KOPT-K1 (cell line): ENCODE measurements at regions not wholly inside any gene's neighbourhood (a gene's known extent, or its start where the extent isn't known, plus 50 kb on each side); places are given as distances from the start of the nearest gene placed in this dataset.
A peak's percentile ranks its signal among the peaks of the same experiment; 100 is the strongest.

Source experiments
- H3K27ac ChIP-seq: fragments of 200-600 bp; sonication (generic); 2 replicates; pipeline ENCODE4 v1.5.1; 2016; ENCODE audit warnings: antibody characterized with exemption, mild to moderate bottlenecking, low read depth, low read length; ENCODE audit not compliant: poor library complexity, severe bottlenecking
- H3K36me3 ChIP-seq: fragments of 200-600 bp; sonication (generic); 2 replicates; pipeline ENCODE4 v1.5.1; 2017; ENCODE audit warnings: antibody characterized with exemption, mild to moderate bottlenecking, low read length, moderate library complexity; ENCODE audit not compliant: insufficient read depth
- H3K9me3 ChIP-seq: fragments of 200-600 bp; sonication (generic); 2 replicates; pipeline ENCODE4 v1.5.1; 2017; ENCODE audit warnings: antibody characterized with exemption, low read length, mild to moderate bottlenecking; ENCODE audit not compliant: insufficient read depth, poor library complexity, severe bottlenecking

- no peak overlapping the region for H3K27ac ChIP-seq
- H3K9me3 ChIP-seq = no peaks in the 10 kb centered on the region
- no peaks in the 10 kb centered on the region for H3K36me3 ChIP-seq
These were observed 180.6 kb upstream of the RBMS3 start for GRCh38 chr3:29100292-29100691.

GRCh38 chr3:29128001-29128400, 152.9 kb upstream of the RBMS3 start:
- Histone ChIP-seq H3K9me3 (no peaks in the 10 kb centered on the region), H3K27ac (no peak overlapping the region), H3K36me3 (no peaks in the 10 kb centered on the region)

- H3K27ac ChIP-seq = no peak overlapping the region
- H3K9me3 ChIP-seq = no peaks in the 10 kb centered on the region
These were observed 143.3 kb upstream of the RBMS3 start for GRCh38 chr3:29137601-29138000.

DNA sequence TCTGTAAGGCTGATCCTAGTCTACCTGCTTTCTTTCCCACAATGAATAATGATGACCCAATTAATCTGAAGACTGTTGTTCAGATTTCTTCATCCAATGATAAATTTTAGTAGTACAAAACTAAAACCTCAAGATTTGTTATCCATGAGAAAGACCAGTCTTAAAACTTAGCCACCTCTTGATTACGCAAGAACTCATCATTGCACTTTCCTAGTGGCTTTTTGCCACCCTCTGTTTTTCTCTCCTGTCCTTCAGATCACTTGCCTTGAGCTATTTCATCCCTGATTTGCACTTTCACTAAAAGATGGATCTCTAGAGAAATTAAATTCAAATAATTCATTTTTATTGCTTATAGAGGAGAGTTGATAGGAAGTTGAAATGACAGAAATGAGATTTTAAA, 142.7 kb upstream of the RBMS3 start:
- H3K27ac ChIP-seq = no peak overlapping the region
- H3K9me3 ChIP-seq = no peaks in the 10 kb centered on the region
- no peaks in the 10 kb centered on the region for H3K36me3 ChIP-seq

More at GRCh38 chr3:29137601-29138000, 143.3 kb upstream of the RBMS3 start:
- H3K36me3 ChIP-seq = no peaks in the 10 kb centered on the region

- Histone ChIP-seq H3K27ac (peak overlapping the region; percentile 31), H3K9me3 (no peaks in the 10 kb centered on the region), H3K36me3 (no peaks in the 10 kb centered on the region)
These were observed 140.2 kb upstream of the RBMS3 start for GRCh38 chr3:29140666-29141065.

DNA sequence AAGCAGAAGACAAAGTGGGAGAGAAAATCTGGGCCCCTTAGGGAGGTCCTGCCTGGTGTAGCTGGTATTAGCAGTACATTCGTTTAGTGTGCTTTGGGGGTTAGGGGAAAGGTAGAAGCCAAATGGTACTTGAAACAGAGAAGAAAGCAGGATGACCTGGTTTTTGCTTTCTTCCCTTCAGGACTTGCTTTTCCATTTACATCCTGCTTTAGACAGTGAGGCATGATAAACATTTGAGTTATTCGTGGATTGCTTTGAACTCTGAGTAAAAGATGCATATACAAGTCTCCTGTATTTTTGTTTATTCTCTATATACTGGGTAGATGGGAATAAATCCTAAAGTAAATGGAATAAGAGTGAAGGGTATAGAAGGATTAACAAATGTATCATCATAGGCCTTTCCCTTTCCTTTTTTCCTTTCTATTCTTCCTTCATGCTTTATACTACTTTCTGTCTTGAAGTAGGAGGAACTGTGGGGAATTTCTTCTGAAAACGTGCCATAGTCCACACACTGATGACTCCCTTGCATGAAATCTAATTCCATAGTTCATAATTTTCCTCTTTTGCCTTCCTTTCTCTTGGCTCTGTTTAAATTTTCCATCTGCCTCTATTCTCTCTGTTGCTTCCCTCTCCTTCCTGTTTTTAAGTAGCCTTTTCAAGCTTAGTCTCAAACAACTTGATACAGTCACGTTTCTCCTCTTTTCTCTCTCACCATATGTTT, 139.5 kb upstream of the RBMS3 start:
- Histone ChIP-seq H3K9me3 (no peaks in the 10 kb centered on the region), H3K36me3 (no peaks in the 10 kb centered on the region), H3K27ac (peak overlapping the region; percentile 31)

- Histone ChIP-seq H3K36me3 (no peaks in the 10 kb centered on the region), H3K27ac (no peak overlapping the region), H3K9me3 (no peaks in the 10 kb centered on the region)
These were observed 139.0 kb upstream of the RBMS3 start for GRCh38 chr3:29141918-29142275.

GRCh38 chr3:29143151-29143550, 137.7 kb upstream of the RBMS3 start:
- Histone ChIP-seq H3K36me3 (no peaks in the 10 kb centered on the region), H3K27ac (no peak overlapping the region), H3K9me3 (no peaks in the 10 kb centered on the region)

DNA sequence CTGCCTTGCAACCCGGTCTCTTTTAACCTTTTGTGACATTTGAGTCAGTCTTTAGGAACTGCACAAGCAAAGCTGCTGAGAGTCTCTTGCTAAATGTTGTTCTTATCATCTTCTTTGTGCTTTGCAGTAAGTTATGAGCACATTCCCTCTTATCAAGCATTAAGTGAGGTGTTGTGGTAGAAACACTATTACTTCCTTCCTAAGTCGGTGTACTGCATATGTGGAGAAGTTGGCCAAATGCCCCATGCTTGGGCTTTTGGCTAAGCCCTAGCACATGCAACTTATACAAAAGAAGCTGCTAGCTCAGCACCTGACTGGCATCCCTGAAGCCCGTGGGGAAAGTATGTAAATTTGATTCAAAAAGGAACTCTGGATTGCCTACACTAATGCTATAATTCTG, 136.5 kb upstream of the RBMS3 start:
- Histone ChIP-seq H3K9me3 (no peaks in the 10 kb centered on the region), H3K27ac (no peak overlapping the region), H3K36me3 (no peaks in the 10 kb centered on the region)

DNA sequence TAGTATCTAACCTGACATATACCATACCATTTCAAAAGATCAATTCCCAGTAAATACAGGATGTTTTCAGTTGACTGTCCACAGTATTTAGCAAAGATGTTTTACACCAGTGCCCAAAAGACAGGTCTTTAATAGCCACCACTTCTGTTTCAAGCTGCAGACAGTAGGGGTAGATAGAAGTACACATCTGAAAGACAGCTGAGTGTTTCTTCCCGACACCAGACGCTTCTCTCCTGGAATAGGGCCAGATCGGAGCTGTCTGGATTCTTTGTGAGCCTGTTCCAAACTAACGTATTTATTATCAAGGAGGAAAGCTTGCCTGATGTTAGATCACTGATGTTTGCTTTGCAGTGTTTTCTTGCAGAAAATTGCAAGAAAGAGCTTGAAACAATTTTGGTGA, 136.1 kb upstream of the RBMS3 start:
- H3K36me3 ChIP-seq = no peaks in the 10 kb centered on the region
- H3K9me3 ChIP-seq = no peaks in the 10 kb centered on the region
- no peak overlapping the region for H3K27ac ChIP-seq

- no peak overlapping the region for H3K27ac ChIP-seq
- H3K36me3 ChIP-seq = no peaks in the 10 kb centered on the region
- no peaks in the 10 kb centered on the region for H3K9me3 ChIP-seq
These were observed 135.5 kb upstream of the RBMS3 start for GRCh38 chr3:29145360-29145759.

GRCh38 chr3:29152379-29152778, 128.5 kb upstream of the RBMS3 start:
- H3K36me3 ChIP-seq = no peaks in the 10 kb centered on the region
- H3K27ac ChIP-seq = no peak overlapping the region

GRCh38 chr3:29153811-29154210, 127.1 kb upstream of the RBMS3 start:
- H3K9me3 ChIP-seq = no peaks in the 10 kb centered on the region
- no peaks in the 10 kb centered on the region for H3K36me3 ChIP-seq
- no peak overlapping the region for H3K27ac ChIP-seq

More at GRCh38 chr3:29152379-29152778, 128.5 kb upstream of the RBMS3 start:
- H3K9me3 ChIP-seq = no peaks in the 10 kb centered on the region

GRCh38 chr3:29156086-29156715, 124.7 kb upstream of the RBMS3 start:
- Histone ChIP-seq H3K36me3 (no peaks in the 10 kb centered on the region), H3K27ac (no peak overlapping the region)

DNA sequence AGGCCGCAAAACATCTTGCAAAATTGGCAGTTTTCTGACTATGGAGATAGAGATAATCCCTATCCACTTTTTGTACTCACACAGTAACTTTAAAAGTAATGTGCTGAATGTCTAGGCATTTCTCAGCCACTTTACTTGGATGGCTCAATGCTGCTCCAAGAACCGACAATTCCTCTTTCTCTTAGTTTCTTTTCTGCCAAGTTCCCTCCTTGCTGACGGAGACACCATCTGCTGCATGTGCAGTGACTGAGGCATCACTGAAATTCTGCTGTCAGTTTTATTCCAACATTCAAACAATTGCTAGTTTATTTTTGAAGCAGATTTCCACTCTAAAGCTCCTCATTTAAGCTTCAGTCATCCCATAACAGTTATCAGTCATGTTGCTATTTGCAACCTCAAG, 116.0 kb upstream of the RBMS3 start:
- no peaks in the 10 kb centered on the region for H3K9me3 ChIP-seq
- H3K36me3 ChIP-seq = no peaks in the 10 kb centered on the region
- no peak overlapping the region for H3K27ac ChIP-seq

More at GRCh38 chr3:29156086-29156715, 124.7 kb upstream of the RBMS3 start:
- no peaks in the 10 kb centered on the region for H3K9me3 ChIP-seq

GRCh38 chr3:29167180-29167579, 113.7 kb upstream of the RBMS3 start:
- H3K9me3 ChIP-seq = no peaks in the 10 kb centered on the region
- H3K36me3 ChIP-seq = no peaks in the 10 kb centered on the region
- H3K27ac ChIP-seq = no peak overlapping the region
